Endothelial cell of umbilical vein (primary cell): ENCODE measurements at regions not wholly inside any gene's neighbourhood (a gene's known extent, or its start where the extent isn't known, plus 50 kb on each side); places are given as distances from the start of the nearest gene placed in this dataset.

ENCODE experiments used
- BruUV-seq: library from RNA; stranded (reverse); fragments of 400-500 nt; replicated peaks from 2 replicates; lab custom pipeline; 2021; lab: Mats Ljungman, UMichigan
- CTCF ChIA-PET: fragments of 300-600, 350-600 bp; sonication (Branson Sonifier 250); formaldehyde crosslinking; loops from one replicate; lab custom pipeline; 2021; ENCODE audit warnings: antibody characterized with exemption, inconsistent platforms; lab: Charles Lee
- POLR2A ChIA-PET: fragments of 300-600, 350-600 bp; sonication (Branson Sonifier 250); formaldehyde crosslinking; loops from one replicate; lab custom pipeline; 2021; ENCODE audit warnings: antibody characterized with exemption, inconsistent platforms; lab: Charles Lee
- DNase-seq: peaks from one replicate; pipeline ENCODE4 v3.0.0-alpha.2; 2011; ENCODE audit warnings: low read depth, low spot score
- FAIRE-seq: peaks from 2 replicates; lab custom pipeline; 2011; peaks lifted over from hg19 to GRCh38; lab: Jason Lieb, UNC
- H2AFZ ChIP-seq: 2 replicates; pipeline ENCODE4 v1.6.0; 2012; ENCODE audit warnings: low read depth, low read length, control low read depth, inconsistent platforms
- H3K27ac ChIP-seq: 2 replicates; pipeline ENCODE4 v1.5.1; 2011; ENCODE audit warnings: low read depth, mild to moderate bottlenecking, control low read depth, low read length, moderate library complexity; ENCODE audit not compliant: insufficient read depth
- H3K27me3 ChIP-seq, 2 experiments: 2 replicates each; pipeline versions ENCODE4 v1.6.0 to v1.6.1; 2011; ENCODE audit warnings: low read length in 2 of 2, mixed read lengths in 1 of 2; ENCODE audit not compliant: control insufficient read depth in 2 of 2, insufficient read depth in 2 of 2
- H3K36me3 ChIP-seq, 2 experiments: 2 replicates in 1 of 2; 3 replicates in 1 of 2; pipeline ENCODE4 v1.5.1; 2011; ENCODE audit warnings: low read length in 2 of 2, mild to moderate bottlenecking in 1 of 2, moderate library complexity in 1 of 2; ENCODE audit not compliant: control insufficient read depth in 2 of 2, insufficient read depth in 2 of 2; ENCODE audit errors: extremely low read depth in 1 of 2
- H3K4me1 ChIP-seq: 3 replicates; pipeline ENCODE4 v1.5.1; 2011; ENCODE audit warnings: mild to moderate bottlenecking, low read length; ENCODE audit not compliant: control insufficient read depth, insufficient read depth; ENCODE audit errors: extremely low read depth
- H3K4me2 ChIP-seq: 2 replicates; pipeline ENCODE4 v1.6.1; 2011; ENCODE audit warnings: low read length, control low read depth, mixed read lengths; ENCODE audit not compliant: insufficient read depth
- H3K4me3 ChIP-seq, 3 experiments: fragments of 200-600 bp in 1 of 3; sonication (generic), shearing (Covaris generic) in 1 of 3; replicated peaks in 1 of 3; 2 replicates each; pipeline ENCODE4 v1.5.1; 2011 to 2016; ENCODE audit warnings: control low read depth in 3 of 3, low read length in 3 of 3, mild to moderate bottlenecking in 2 of 3, inconsistent platforms in 1 of 3, low read depth in 1 of 3, moderate library complexity in 1 of 3; ENCODE audit not compliant: insufficient read depth in 1 of 3
- H3K79me2 ChIP-seq: 2 replicates; pipeline ENCODE4 v1.6.0; 2012; ENCODE audit warnings: low read length, inconsistent platforms; ENCODE audit not compliant: control insufficient read depth, insufficient read depth
- H3K9ac ChIP-seq: replicated peaks from 2 replicates; pipeline ENCODE3; 2011; ENCODE audit warnings: low read length, control low read depth; ENCODE audit not compliant: insufficient read depth; ENCODE audit errors: extremely low read depth
- H3K9me1 ChIP-seq: replicated peaks from 3 replicates; pipeline ENCODE4 v1.6.0; 2011; ENCODE audit warnings: mild to moderate bottlenecking, low read length; ENCODE audit not compliant: control insufficient read depth, insufficient read depth; ENCODE audit errors: extremely low read depth
- H3K9me3 ChIP-seq: replicated peaks from 2 replicates; pipeline ENCODE4 v1.5.1; 2012; ENCODE audit warnings: low read length, inconsistent platforms; ENCODE audit not compliant: control insufficient read depth, insufficient read depth
- H4K20me1 ChIP-seq: replicated peaks from 2 replicates; pipeline ENCODE3; 2011; ENCODE audit warnings: mild to moderate bottlenecking, low read length; ENCODE audit not compliant: control insufficient read depth, insufficient read depth; ENCODE audit errors: extremely low read depth
- CTCF ChIP-seq, 2 donors: IDR thresholded peaks; 1 replicate in 1 of 2; 2 replicates in 1 of 2; pipeline ENCODE4 v1.5.1; 2011; ENCODE audit warnings: low read length in 2 of 2, mild to moderate bottlenecking in 2 of 2, moderate library complexity in 2 of 2, control low read depth in 1 of 2, inconsistent platforms in 1 of 2, low read depth in 1 of 2; ENCODE audit not compliant: insufficient read depth in 1 of 2; ENCODE audit errors: extremely low read depth in 1 of 2
- EZH2 ChIP-seq: IDR thresholded peaks from 2 replicates; pipeline ENCODE4 v1.6.1; 2012; ENCODE audit warnings: borderline replicate concordance, low read depth, mild to moderate bottlenecking, moderate library complexity, low read length, inconsistent platforms; ENCODE audit not compliant: severe bottlenecking
- FOS ChIP-seq: IDR thresholded peaks from 2 replicates; pipeline ENCODE4 v1.6.1; 2011; ENCODE audit warnings: mild to moderate bottlenecking, low read length, moderate library complexity, borderline replicate concordance; ENCODE audit not compliant: insufficient read depth
- GATA2 ChIP-seq: IDR thresholded peaks from 2 replicates; pipeline ENCODE4 v1.7.0; 2011; ENCODE audit warnings: low read depth, mild to moderate bottlenecking, moderate library complexity, mixed read lengths, low read length; ENCODE audit not compliant: insufficient read length, insufficient read depth
- JUN ChIP-seq: IDR thresholded peaks from 2 replicates; pipeline ENCODE4 v1.6.1; 2011; ENCODE audit warnings: borderline replicate concordance, low read depth; ENCODE audit not compliant: insufficient read length, insufficient read depth
- MAX ChIP-seq: IDR thresholded peaks from 2 replicates; pipeline ENCODE4 v1.6.1; 2011; ENCODE audit not compliant: insufficient read depth, insufficient read length
- MYC ChIP-seq: IDR thresholded peaks from one replicate; pipeline ENCODE4 v1.6.1; 2011; ENCODE audit warnings: mild to moderate bottlenecking, low read depth, low read length
- POLR2A ChIP-seq: IDR thresholded peaks from 2 replicates; pipeline ENCODE4 v1.6.1; 2012; ENCODE audit warnings: low read depth, mild to moderate bottlenecking, control low read depth, low read length
- POLR2AphosphoS5 ChIP-seq: IDR thresholded peaks from 2 replicates; pipeline ENCODE4 v1.6.1; 2012; ENCODE audit warnings: low read depth, mild to moderate bottlenecking, control low read depth, low read length, moderate library complexity; ENCODE audit not compliant: insufficient read depth
- dilution Hi-C: fragments of 300-500 bp; cut with MboI; formaldehyde crosslinking; loops from one replicate; pipeline ENCODE4 v1.15.0; 2019; ENCODE audit warnings: low sequenced_read_pairs; ENCODE audit not compliant: extremely low pct_ligation_motif_present
- intact Hi-C: fragments of 100-400 bp; cut with micrococcal nuclease; formaldehyde crosslinking; loops from one replicate; pipeline ENCODE4 v1.10.0; 2022

GRCh38 chr4:120557372-120557771 lies 365.2 kb downstream of the PRDM5 start:
- no peaks in the 10 kb centered on the region for H4K20me1 ChIP-seq
- DNase-seq (no peak), FAIRE-seq (no peak)
- dilution Hi-C loops = no loop called here
- intact Hi-C loops = no loop called here
- no peak overlapping the region for H3K27ac ChIP-seq
- no peak overlapping the region for H2AFZ ChIP-seq
- H3K27me3 ChIP-seq = no peaks in the 10 kb centered on the region
- H3K9ac ChIP-seq = no peak overlapping the region
- TF ChIP-seq POLR2A = no peak
- no peak for TF ChIP-seq GATA2
- no peak for TF ChIP-seq MYC
- TF ChIP-seq JUN = no peak
- TF ChIP-seq MAX = no peak
- no peak for TF ChIP-seq EZH2
- TF ChIP-seq POLR2AphosphoS5 = no peak
- TF ChIP-seq FOS = no peak
- TF ChIP-seq CTCF (IDR thresholded peaks at IDR 0.05; ENCODE audit: extremely low read depth in 1 of 2, insufficient read depth in 1 of 2, low read depth in 1 of 2, low read length in 2 of 2) = no peak
- no peaks in the 10 kb centered on the region for H3K9me1 ChIP-seq
- no TSS peak for BruUV-seq
- POLR2A ChIA-PET = no interaction called here
- no peaks in the 10 kb centered on the region for H3K9me3 ChIP-seq
- no peak overlapping the region for H3K4me3 ChIP-seq
- no peaks in the 10 kb centered on the region for H3K36me3 ChIP-seq
- H3K79me2 ChIP-seq = no peaks in the 10 kb centered on the region
- CTCF ChIA-PET = no interaction called here
- no peaks in the 10 kb centered on the region for H3K4me1 ChIP-seq
- no peak overlapping the region for H3K4me2 ChIP-seq
